Neural crest cell (in vitro differentiated cells): ENCODE measurements at regions not wholly inside any gene's neighbourhood (a gene's known extent, or its start where the extent isn't known, plus 50 kb on each side); places are given as distances from the start of the nearest gene placed in this dataset.

Experiments
- DNase-seq: peaks from one replicate; pipeline ENCODE4 v3.0.0; 2021; ENCODE audit warnings: low read depth, mixed read lengths, low spot score
- H3K27ac Mint-ChIP-seq: one replicate; pipeline ENCODE4 v1.8.0; 2021; ENCODE audit warnings: mild to moderate bottlenecking, mixed read lengths; ENCODE audit not compliant: unreplicated experiment
- H3K27me3 Mint-ChIP-seq: 2 replicates; pipeline ENCODE4 v1.8.0; 2021; ENCODE audit warnings: low read depth, mild to moderate bottlenecking, mixed read lengths
- H3K36me3 Mint-ChIP-seq: 2 replicates; pipeline ENCODE4 v1.8.0; 2021; ENCODE audit warnings: low read depth, mild to moderate bottlenecking, mixed read lengths
- H3K4me1 Mint-ChIP-seq: 2 replicates; pipeline ENCODE4 v1.8.0; 2021; ENCODE audit warnings: mixed read lengths
- H3K4me3 Mint-ChIP-seq: one replicate; pipeline ENCODE4 v1.8.0; 2021; ENCODE audit warnings: mild to moderate bottlenecking, mixed read lengths
- H3K9me3 Mint-ChIP-seq: 2 replicates; pipeline ENCODE4 v1.8.0; 2021; ENCODE audit warnings: mixed read lengths
- CTCF ChIP-seq: fragments of 200-600 bp; sonication (generic); conservative IDR thresholded peaks from 2 replicates; pipeline ENCODE4 v1.5.0; 2021; ENCODE audit warnings: antibody characterized with exemption, mild to moderate bottlenecking

DNA sequence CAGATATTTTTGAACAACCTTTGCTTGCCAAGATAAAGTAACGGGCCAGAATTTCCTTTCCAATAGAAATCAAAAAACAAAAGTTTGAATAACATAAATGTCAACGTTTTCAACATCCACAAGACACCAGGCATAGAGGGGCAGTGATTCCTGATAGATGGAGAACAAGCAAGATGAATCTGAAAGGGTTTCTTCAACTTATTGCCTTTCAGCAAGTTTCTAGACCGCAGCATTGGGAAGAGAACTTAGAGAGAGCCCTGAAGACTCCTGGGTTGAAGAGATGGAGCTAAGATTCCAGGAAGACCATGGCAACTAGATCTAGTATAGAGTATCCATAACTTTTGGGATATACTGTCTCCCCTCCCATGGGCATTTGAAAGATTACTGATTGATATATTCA lies 751.4 kb upstream of the CTNND2 start:
- no peaks in the 10 kb centered on the region for H3K27me3 Mint-ChIP-seq
- no peak for TF ChIP-seq CTCF
- no peaks in the 10 kb centered on the region for H3K4me1 Mint-ChIP-seq

DNA sequence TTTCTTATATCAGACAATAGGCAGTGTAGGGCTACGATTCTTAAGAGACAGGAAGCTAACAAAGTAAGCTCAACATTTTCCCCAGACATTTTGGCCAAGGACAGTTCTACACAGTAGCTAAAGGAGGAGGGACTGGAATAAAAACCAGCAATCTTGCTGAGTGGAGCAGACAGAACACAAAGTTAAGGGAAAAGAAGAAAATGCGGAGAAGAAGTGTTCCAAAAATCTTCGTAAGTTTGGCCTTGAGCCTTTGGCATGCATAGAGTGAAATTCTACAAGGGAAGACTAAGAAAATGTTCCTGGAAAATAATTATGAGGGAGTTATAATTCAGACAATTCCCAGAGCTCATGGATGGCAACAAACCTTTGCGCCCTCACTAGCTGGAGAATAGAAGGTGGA lies 748.0 kb upstream of the CTNND2 start:
- no peak for DNase-seq
- no peaks in the 10 kb centered on the region for H3K9me3 Mint-ChIP-seq
- TF ChIP-seq CTCF = no peak
- no peaks in the 10 kb centered on the region for H3K4me1 Mint-ChIP-seq
- H3K27ac Mint-ChIP-seq = no peak overlapping the region
- no peak overlapping the region for H3K4me3 Mint-ChIP-seq
- no peaks in the 10 kb centered on the region for H3K27me3 Mint-ChIP-seq
- no peaks in the 10 kb centered on the region for H3K36me3 Mint-ChIP-seq

More for the DNA sequence above, 751.4 kb upstream of the CTNND2 start:
- Mint-ChIP-seq H3K27ac (no peak overlapping the region), H3K36me3 (no peaks in the 10 kb centered on the region), H3K9me3 (peaks cover 7% of the 10 kb centered on the region), H3K4me3 (no peak overlapping the region)
- no peak for DNase-seq

DNA sequence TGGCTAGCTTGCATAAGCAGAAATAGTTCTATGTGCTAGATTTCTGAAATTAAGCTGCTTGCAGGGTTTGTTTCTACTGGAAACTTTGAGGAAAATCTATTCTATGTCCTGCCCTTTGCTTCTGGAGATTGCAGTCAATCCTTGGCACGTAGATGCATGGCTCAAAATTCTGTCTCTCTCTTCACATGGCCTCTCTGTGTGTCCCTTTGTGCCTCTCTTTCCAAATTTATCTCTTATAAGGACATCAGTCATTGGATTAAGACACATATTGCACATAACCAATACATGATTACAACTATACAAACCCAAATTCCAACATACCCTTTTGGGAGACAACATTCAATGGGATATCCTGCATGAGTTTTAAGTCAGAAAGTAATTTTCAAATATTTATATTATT lies 744.3 kb upstream of the CTNND2 start:
- DNase-seq = no peak
- H3K27ac Mint-ChIP-seq = no peak overlapping the region
- no peaks in the 10 kb centered on the region for H3K9me3 Mint-ChIP-seq
- no peak overlapping the region for H3K4me3 Mint-ChIP-seq
- H3K27me3 Mint-ChIP-seq = no peaks in the 10 kb centered on the region
- H3K4me1 Mint-ChIP-seq = no peaks in the 10 kb centered on the region
- H3K36me3 Mint-ChIP-seq = no peaks in the 10 kb centered on the region
- no peak for TF ChIP-seq CTCF

- Mint-ChIP-seq H3K4me1 (no peaks in the 10 kb centered on the region), H3K9me3 (no peaks in the 10 kb centered on the region), H3K4me3 (no peak overlapping the region), H3K27me3 (no peaks in the 10 kb centered on the region), H3K36me3 (no peaks in the 10 kb centered on the region), H3K27ac (no peak overlapping the region)
- no peak for DNase-seq
- TF ChIP-seq CTCF = no peak
These were observed 743.4 kb upstream of the CTNND2 start for GRCh38 chr5:12647613-12648012.

DNA sequence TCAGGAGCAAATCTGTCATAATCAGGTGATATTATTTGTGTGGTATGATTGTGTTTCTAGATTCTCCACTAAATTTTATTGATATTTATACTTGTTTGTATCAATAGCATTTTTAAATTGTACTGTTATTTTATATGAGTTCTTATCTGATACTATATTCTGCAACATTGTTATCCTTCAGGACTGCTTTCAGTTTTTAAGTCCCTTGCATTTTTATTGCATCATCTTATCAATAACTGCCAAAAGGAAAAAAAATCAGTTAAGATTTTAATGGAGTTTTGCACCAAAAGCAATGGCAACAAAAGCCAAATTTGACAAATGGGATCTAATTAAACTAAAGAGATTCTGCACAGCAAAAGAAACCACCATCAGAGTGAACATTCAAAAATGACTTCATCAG lies 741.3 kb upstream of the CTNND2 start:
- DNase-seq = no peak
- H3K36me3 Mint-ChIP-seq = no peaks in the 10 kb centered on the region
- no peak overlapping the region for H3K27ac Mint-ChIP-seq
- no peaks in the 10 kb centered on the region for H3K4me1 Mint-ChIP-seq
- no peak overlapping the region for H3K4me3 Mint-ChIP-seq
- no peaks in the 10 kb centered on the region for H3K9me3 Mint-ChIP-seq
- no peak for TF ChIP-seq CTCF
- H3K27me3 Mint-ChIP-seq = no peaks in the 10 kb centered on the region

GRCh38 chr5:12636209-12636608 lies 732.0 kb upstream of the CTNND2 start:
- H3K9me3 Mint-ChIP-seq = peaks cover 3% of the 10 kb centered on the region
- TF ChIP-seq CTCF = no peak
- H3K4me1 Mint-ChIP-seq = no peaks in the 10 kb centered on the region

More at GRCh38 chr5:12636209-12636608, 732.0 kb upstream of the CTNND2 start:
- no peaks in the 10 kb centered on the region for H3K27me3 Mint-ChIP-seq
- DNase-seq = no peak
- no peak overlapping the region for H3K4me3 Mint-ChIP-seq
- no peaks in the 10 kb centered on the region for H3K36me3 Mint-ChIP-seq
- no peak overlapping the region for H3K27ac Mint-ChIP-seq
